OCI-LY7 (cell line): ENCODE measurements at regions not wholly inside any gene's neighbourhood (a gene's known extent, or its start where the extent isn't known, plus 50 kb on each side); places are given as distances from the start of the nearest gene placed in this dataset.

Source experiments
- BruUV-seq: library from RNA; stranded (reverse); fragments of 400-500 nt; replicated peaks from 2 replicates; lab custom pipeline; 2021; lab: Mats Ljungman, UMichigan
- CTCF ChIA-PET: fragments of 300-600 bp; sonication (Branson Sonifier 250); formaldehyde crosslinking; loops from one replicate; lab custom pipeline; 2022; ENCODE audit warnings: antibody characterized with exemption; ENCODE audit not compliant: unreplicated experiment; lab: Charles Lee
- POLR2A ChIA-PET: fragments of 300-600 bp; sonication (Branson Sonifier 250); formaldehyde crosslinking; loops from one replicate; lab custom pipeline; 2022; ENCODE audit warnings: antibody characterized with exemption; lab: Charles Lee
- DNase-seq: peaks from one replicate; pipeline ENCODE4 v3.0.0-alpha.2; 2015; ENCODE audit warnings: low spot score
- H2AFZ ChIP-seq: fragments of 200-600 bp; sonication (generic), shearing (Covaris generic); 2 replicates; pipeline ENCODE4 v1.6.1; 2014; ENCODE audit warnings: mild to moderate bottlenecking, antibody characterized with exemption, low read length, moderate library complexity
- H3K27ac ChIP-seq: fragments of 200-600 bp; sonication (generic); 2 replicates; pipeline ENCODE4 v1.5.1; 2014; ENCODE audit warnings: mixed run types, low read depth, mild to moderate bottlenecking, moderate library complexity, low read length, inconsistent platforms; ENCODE audit not compliant: poor library complexity, severe bottlenecking
- H3K36me3 ChIP-seq: fragments of 200-600 bp; sonication (generic); 2 replicates; pipeline ENCODE4 v1.6.1; 2014; ENCODE audit warnings: mild to moderate bottlenecking, antibody characterized with exemption, low read length, moderate library complexity, mixed read lengths; ENCODE audit not compliant: insufficient read depth
- H3K4me1 ChIP-seq: fragments of 200-600 bp; sonication (generic); 2 replicates; pipeline ENCODE4 v1.5.1; 2014; ENCODE audit warnings: mild to moderate bottlenecking, low read length; ENCODE audit not compliant: insufficient read depth, poor library complexity, severe bottlenecking
- H3K4me2 ChIP-seq: fragments of 200-600 bp; sonication (generic); 2 replicates; pipeline ENCODE4 v1.6.1; 2014; ENCODE audit warnings: mild to moderate bottlenecking, low read length
- H3K4me3 ChIP-seq: fragments of 200-600 bp; sonication (generic); 2 replicates; pipeline ENCODE4 v1.5.1; 2014; ENCODE audit warnings: mild to moderate bottlenecking, low read depth, low read length; ENCODE audit not compliant: poor library complexity, severe bottlenecking
- H3K79me2 ChIP-seq: fragments of 200-600 bp; sonication (generic); 2 replicates; pipeline ENCODE4 v1.6.1; 2016; ENCODE audit warnings: low read depth, mild to moderate bottlenecking, low read length, moderate library complexity, mixed read lengths; ENCODE audit not compliant: insufficient read depth
- H3K9me2 ChIP-seq: fragments of 200-600 bp; sonication (generic); 2 replicates; pipeline ENCODE4 v1.6.1; 2016; ENCODE audit warnings: mild to moderate bottlenecking, low read length, mixed read lengths; ENCODE audit not compliant: insufficient read depth
- H3K9me3 ChIP-seq: fragments of 200-600 bp; sonication (generic); 2 replicates; pipeline ENCODE4 v1.6.1; 2014; ENCODE audit warnings: mild to moderate bottlenecking, mixed run types, low read length, mixed read lengths
- H4K20me1 ChIP-seq: fragments of 200-600 bp; sonication (generic); 2 replicates; pipeline ENCODE4 v1.6.1; 2014; ENCODE audit warnings: mild to moderate bottlenecking, antibody characterized with exemption, low read length, moderate library complexity, mixed read lengths; ENCODE audit not compliant: insufficient read depth
- EZH2phosphoT487 ChIP-seq: fragments of 200-600 bp; sonication (generic); IDR thresholded peaks from 2 replicates; pipeline ENCODE4 v1.6.1; 2018; ENCODE audit warnings: low read depth, borderline replicate concordance, mild to moderate bottlenecking, mixed run types, antibody characterized with exemption, low read length, moderate library complexity, mixed read lengths
- intact Hi-C: fragments of 100-400 bp; cut with micrococcal nuclease; formaldehyde crosslinking; loops from one replicate; pipeline ENCODE4 v1.10.0; 2022; ENCODE audit not compliant: unreplicated experiment
- TF ChIP-seq, protein P1 (sequence below): fragments of 200-600 bp; sonication (generic); conservative IDR thresholded peaks from 2 replicates; pipeline ENCODE4 v1.5.1; 2014; ENCODE audit warnings: mild to moderate bottlenecking, antibody characterized with exemption, low read length, moderate library complexity, mixed read lengths

GRCh38 chr6:67165606-67166005, 1458.6 kb upstream of the EYS start:
- Histone ChIP-seq H4K20me1 (no peaks in the 10 kb centered on the region), H3K4me3 (no peak overlapping the region), H3K79me2 (no peaks in the 10 kb centered on the region), H2AFZ (no peak overlapping the region), H3K9me2 (no peaks in the 10 kb centered on the region), H3K27ac (no peak overlapping the region), H3K4me2 (no peak overlapping the region), H3K9me3 (peaks cover 7% of the 10 kb centered on the region; the same call in 1 of the 2 replicates), H3K4me1 (no peaks in the 10 kb centered on the region), H3K36me3 (no peaks in the 10 kb centered on the region)
- no TSS peak for BruUV-seq
- ChIA-PET CTCF (no interaction called here), POLR2A (no interaction called here)
- intact Hi-C loops: no loop called here
- TF ChIP-seq, protein P1, sequence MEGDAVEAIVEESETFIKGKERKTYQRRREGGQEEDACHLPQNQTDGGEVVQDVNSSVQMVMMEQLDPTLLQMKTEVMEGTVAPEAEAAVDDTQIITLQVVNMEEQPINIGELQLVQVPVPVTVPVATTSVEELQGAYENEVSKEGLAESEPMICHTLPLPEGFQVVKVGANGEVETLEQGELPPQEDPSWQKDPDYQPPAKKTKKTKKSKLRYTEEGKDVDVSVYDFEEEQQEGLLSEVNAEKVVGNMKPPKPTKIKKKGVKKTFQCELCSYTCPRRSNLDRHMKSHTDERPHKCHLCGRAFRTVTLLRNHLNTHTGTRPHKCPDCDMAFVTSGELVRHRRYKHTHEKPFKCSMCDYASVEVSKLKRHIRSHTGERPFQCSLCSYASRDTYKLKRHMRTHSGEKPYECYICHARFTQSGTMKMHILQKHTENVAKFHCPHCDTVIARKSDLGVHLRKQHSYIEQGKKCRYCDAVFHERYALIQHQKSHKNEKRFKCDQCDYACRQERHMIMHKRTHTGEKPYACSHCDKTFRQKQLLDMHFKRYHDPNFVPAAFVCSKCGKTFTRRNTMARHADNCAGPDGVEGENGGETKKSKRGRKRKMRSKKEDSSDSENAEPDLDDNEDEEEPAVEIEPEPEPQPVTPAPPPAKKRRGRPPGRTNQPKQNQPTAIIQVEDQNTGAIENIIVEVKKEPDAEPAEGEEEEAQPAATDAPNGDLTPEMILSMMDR: no peak
- no peak for TF ChIP-seq EZH2phosphoT487
- no peak for DNase-seq

DNA sequence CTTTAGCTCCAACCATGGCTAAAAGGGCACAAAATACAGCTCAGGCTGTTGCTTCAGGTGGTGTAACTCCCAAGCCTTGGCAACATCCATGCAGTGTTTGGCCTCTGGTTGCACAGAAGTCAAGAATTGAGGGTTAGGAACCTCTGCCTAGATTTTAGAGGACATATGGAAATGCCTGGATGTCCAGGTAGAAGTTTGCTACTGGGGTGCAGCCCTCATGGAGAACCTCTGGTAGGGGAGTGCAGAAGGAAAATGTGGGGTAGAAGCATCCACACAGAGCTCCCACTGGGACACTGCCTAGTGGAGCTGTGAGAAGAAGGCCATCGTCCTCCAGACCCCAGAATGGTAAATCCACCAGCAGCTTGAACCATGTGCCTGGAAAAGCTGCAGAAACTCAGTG, 1453.8 kb upstream of the EYS start:
- POLR2A ChIA-PET: interaction anchor here (0.7 kb wide), 1 partner anchor 308 kb away, joined by 3 read pairs; no protein-coding TSS in a partner anchor
- DNase-seq: peak; percentile 3
- TF ChIP-seq, protein P1: no peak
- TF ChIP-seq EZH2phosphoT487: no peak
- intact Hi-C loops: no loop called here
- no peak overlapping the region for H3K4me2 ChIP-seq
- H3K36me3 ChIP-seq: no peaks in the 10 kb centered on the region
- CTCF ChIA-PET: no interaction called here
- no peak overlapping the region for H2AFZ ChIP-seq
- H3K9me3 ChIP-seq: peaks cover 7% of the 10 kb centered on the region; the same call in 1 of the 2 replicates
- no peaks in the 10 kb centered on the region for H3K79me2 ChIP-seq
- no peak overlapping the region for H3K27ac ChIP-seq
- H3K4me3 ChIP-seq: no peak overlapping the region
- H3K4me1 ChIP-seq: no peaks in the 10 kb centered on the region
- no TSS peak for BruUV-seq
- no peaks in the 10 kb centered on the region for H4K20me1 ChIP-seq
- no peaks in the 10 kb centered on the region for H3K9me2 ChIP-seq

GRCh38 chr6:67141005-67141404, 1434.0 kb upstream of the EYS start:
- intact Hi-C loops: no loop called here
- no peak overlapping the region for H3K4me2 ChIP-seq
- H3K4me3 ChIP-seq: no peak overlapping the region
- H3K9me2 ChIP-seq: no peaks in the 10 kb centered on the region
- BruUV-seq: no TSS peak
- H4K20me1 ChIP-seq: no peaks in the 10 kb centered on the region
- POLR2A ChIA-PET: no interaction called here
- CTCF ChIA-PET: no interaction called here
- no peak for DNase-seq
- H3K79me2 ChIP-seq: no peaks in the 10 kb centered on the region
- H3K9me3 ChIP-seq: no peaks in the 10 kb centered on the region
- H2AFZ ChIP-seq: no peak overlapping the region
- TF ChIP-seq, protein P1: no peak
- no peak for TF ChIP-seq EZH2phosphoT487
- no peaks in the 10 kb centered on the region for H3K4me1 ChIP-seq
- H3K36me3 ChIP-seq: no peaks in the 10 kb centered on the region
- H3K27ac ChIP-seq: no peak overlapping the region
